ES-I3 (cell line): ENCODE measurements at regions not wholly inside any gene's neighbourhood (a gene's known extent, or its start where the extent isn't known, plus 50 kb on each side); places are given as distances from the start of the nearest gene placed in this dataset.

Source experiments
- H3K36me3 ChIP-seq: 2 replicates; pipeline ENCODE4 v1.6.1; 2013; ENCODE audit warnings: mild to moderate bottlenecking, low read length, control low read depth, moderate library complexity; ENCODE audit not compliant: insufficient read depth
- H3K4me1 ChIP-seq: 2 replicates; pipeline ENCODE4 v1.6.1; 2013; ENCODE audit warnings: mild to moderate bottlenecking, control low read depth, low read length; ENCODE audit not compliant: insufficient read depth
- H3K9ac ChIP-seq: 2 replicates; pipeline ENCODE4 v1.6.1; 2013; ENCODE audit warnings: low read depth, mild to moderate bottlenecking, low read length, moderate library complexity
- H3K9me3 ChIP-seq: 2 replicates; pipeline ENCODE4 v1.6.1; 2013; ENCODE audit warnings: mild to moderate bottlenecking, low read length, moderate library complexity; ENCODE audit not compliant: control insufficient read depth, insufficient read depth

DNA sequence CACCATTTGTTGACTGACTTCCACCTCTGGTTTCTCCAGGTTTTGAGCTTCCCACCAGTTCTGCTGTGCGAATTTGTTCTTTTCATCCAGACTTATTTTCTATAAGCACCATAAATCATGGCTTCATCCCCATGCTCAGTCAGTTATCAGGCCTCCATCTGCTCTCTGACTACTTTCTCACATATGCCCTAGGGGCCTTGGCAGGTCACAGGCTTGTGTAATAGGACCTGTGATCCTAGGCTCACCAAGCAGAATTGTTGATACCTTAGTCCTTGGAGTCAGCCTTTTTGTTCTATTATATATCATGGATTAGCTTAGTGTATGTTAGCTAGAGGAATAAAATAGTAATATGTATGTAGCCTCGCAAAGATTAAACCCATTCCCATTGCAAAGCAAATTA lies 284.2 kb upstream of the TANK start:
- no peaks in the 10 kb centered on the region for H3K36me3 ChIP-seq
- H3K4me1 ChIP-seq = no peaks in the 10 kb centered on the region
- H3K9me3 ChIP-seq = no peaks in the 10 kb centered on the region
- no peak overlapping the region for H3K9ac ChIP-seq

DNA sequence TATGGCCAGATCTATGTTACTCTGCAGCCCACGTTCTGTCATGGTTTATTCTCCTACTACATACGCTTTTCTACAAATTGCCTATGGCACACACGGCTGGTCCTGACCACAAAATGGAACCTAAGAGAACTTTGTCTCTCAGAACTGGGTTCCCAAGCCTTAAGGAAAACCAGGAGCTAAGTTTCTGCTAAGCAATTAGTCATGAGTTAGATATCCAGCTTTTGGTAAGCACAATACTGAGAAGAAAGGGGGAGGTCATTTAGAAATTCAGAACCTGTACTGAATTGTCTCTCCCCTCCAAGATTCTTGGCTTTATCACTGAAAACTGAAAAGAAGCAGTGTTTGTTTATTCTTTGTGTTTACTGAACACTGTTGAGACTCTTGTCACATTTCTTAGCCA lies 283.5 kb upstream of the TANK start:
- H3K9ac ChIP-seq = no peak overlapping the region
- H3K36me3 ChIP-seq = no peaks in the 10 kb centered on the region

GRCh38 chr2:160878618-160879017 lies 281.6 kb upstream of the TANK start:
- no peak overlapping the region for H3K9ac ChIP-seq
- no peaks in the 10 kb centered on the region for H3K4me1 ChIP-seq
- no peaks in the 10 kb centered on the region for H3K36me3 ChIP-seq
- no peaks in the 10 kb centered on the region for H3K9me3 ChIP-seq

More for the DNA sequence above, 283.5 kb upstream of the TANK start:
- Histone ChIP-seq H3K9me3 (no peaks in the 10 kb centered on the region), H3K4me1 (no peaks in the 10 kb centered on the region)

- Histone ChIP-seq H3K9me3 (no peaks in the 10 kb centered on the region), H3K4me1 (no peaks in the 10 kb centered on the region), H3K9ac (no peak overlapping the region), H3K36me3 (no peaks in the 10 kb centered on the region)
These were observed 277.3 kb upstream of the TANK start for GRCh38 chr2:160882906-160883305.

- Histone ChIP-seq H3K4me1 (no peaks in the 10 kb centered on the region), H3K9me3 (no peaks in the 10 kb centered on the region), H3K36me3 (no peaks in the 10 kb centered on the region), H3K9ac (no peak overlapping the region)
These were observed 276.2 kb upstream of the TANK start for GRCh38 chr2:160884056-160884455.

- no peaks in the 10 kb centered on the region for H3K9me3 ChIP-seq
- H3K36me3 ChIP-seq = no peaks in the 10 kb centered on the region
- no peaks in the 10 kb centered on the region for H3K4me1 ChIP-seq
- H3K9ac ChIP-seq = no peak overlapping the region
These were observed 270.6 kb upstream of the TANK start for GRCh38 chr2:160889439-160890170.

DNA sequence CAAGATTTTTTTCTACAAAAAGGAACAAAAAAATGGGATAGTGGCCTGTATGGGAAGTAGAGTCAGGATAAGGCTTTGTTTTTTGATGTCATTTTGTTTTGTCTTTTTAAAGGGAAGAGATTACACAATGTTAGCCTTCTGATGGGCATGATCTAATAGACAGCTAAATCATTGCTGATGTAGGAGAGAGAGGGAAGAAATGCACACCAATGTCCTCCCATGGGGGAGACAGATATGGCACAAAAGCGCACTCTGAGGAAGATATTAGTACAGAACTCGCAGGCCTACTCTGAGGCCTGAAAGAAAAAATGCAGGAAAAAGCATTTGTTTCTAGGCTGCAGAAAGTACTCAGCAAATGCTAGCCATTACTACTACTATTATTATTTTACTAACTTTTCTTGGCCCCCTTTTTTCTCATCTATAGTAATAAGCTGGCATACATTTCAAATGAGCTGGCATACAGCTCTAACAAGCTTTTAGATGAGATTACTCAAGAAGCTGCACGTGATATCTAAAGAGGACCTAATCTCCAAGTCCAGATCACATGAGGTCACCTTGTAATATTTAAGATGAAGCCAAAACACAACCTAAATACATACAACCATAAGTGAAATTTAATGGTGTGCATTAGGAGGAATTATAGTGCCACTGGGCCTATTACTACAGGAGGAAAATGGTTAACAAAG lies 269.4 kb upstream of the TANK start:
- Histone ChIP-seq H3K9me3 (no peaks in the 10 kb centered on the region), H3K36me3 (no peaks in the 10 kb centered on the region)

DNA sequence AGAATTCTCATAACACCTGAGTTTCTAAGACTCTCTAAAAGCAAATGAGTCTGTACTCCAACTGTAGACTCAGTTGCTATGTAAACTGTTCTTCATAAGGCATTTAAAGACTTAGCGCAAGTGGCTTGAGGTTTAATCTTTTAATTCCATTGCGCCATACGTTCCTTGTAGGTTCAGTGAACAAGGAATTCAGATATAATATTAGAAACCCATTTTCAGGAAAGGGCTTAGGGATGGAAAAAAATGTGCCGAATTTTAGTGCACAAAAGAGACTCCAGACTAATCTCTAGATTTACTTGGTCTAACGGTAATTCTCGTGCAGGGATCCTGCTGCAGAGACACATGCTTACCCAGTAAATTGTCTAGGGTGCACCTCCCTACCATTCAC lies 268.9 kb upstream of the TANK start:
- H3K9me3 ChIP-seq = no peaks in the 10 kb centered on the region
- no peak overlapping the region for H3K9ac ChIP-seq
- H3K36me3 ChIP-seq = no peaks in the 10 kb centered on the region
- H3K4me1 ChIP-seq = no peaks in the 10 kb centered on the region

More for the DNA sequence above, 269.4 kb upstream of the TANK start:
- no peaks in the 10 kb centered on the region for H3K4me1 ChIP-seq
- no peak overlapping the region for H3K9ac ChIP-seq

- Histone ChIP-seq H3K9me3 (no peaks in the 10 kb centered on the region), H3K4me1 (no peaks in the 10 kb centered on the region), H3K36me3 (no peaks in the 10 kb centered on the region), H3K9ac (no peak overlapping the region)
These were observed 268.0 kb upstream of the TANK start for GRCh38 chr2:160892204-160892603.

GRCh38 chr2:160893581-160893980 lies 266.6 kb upstream of the TANK start:
- Histone ChIP-seq H3K4me1 (no peaks in the 10 kb centered on the region), H3K36me3 (no peaks in the 10 kb centered on the region), H3K9me3 (no peaks in the 10 kb centered on the region), H3K9ac (no peak overlapping the region)

DNA sequence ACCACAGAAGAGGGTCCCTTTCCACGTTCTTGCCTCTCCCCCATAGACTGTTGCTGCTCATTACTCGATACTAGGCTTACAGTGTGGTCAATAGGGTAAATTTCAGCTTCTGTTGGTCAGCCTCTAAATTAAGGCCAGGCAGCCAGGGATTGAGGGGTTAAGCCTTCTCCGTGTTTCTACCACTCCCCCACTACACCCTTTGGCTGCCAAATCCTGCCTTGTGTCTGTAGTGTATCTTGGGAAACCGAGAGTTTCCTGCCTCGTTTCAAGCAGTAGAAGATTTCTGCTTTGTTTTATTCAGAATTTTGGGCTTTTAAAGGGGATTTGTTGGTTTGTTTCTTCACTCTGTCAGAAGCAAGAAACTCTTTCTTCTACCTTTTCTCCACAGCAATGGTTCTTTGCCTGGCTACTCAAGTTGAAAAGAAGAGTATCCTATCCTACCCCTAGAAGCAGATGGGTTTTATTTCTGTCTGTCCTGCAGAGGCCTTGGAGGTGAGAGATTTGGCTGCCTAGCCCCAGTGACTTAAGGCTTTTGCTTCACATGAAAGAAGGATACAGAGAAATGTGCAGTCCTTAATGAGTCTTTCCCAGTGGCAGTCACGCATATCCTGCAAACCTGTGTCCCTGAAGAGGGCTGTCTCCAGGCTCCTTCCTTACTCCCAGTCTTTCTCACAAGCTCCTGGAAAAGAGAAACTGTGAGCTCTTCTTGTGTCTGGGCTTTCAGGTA lies 261.5 kb upstream of the TANK start:
- Histone ChIP-seq H3K36me3 (no peaks in the 10 kb centered on the region), H3K4me1 (no peaks in the 10 kb centered on the region), H3K9ac (no peak overlapping the region), H3K9me3 (no peaks in the 10 kb centered on the region)

DNA sequence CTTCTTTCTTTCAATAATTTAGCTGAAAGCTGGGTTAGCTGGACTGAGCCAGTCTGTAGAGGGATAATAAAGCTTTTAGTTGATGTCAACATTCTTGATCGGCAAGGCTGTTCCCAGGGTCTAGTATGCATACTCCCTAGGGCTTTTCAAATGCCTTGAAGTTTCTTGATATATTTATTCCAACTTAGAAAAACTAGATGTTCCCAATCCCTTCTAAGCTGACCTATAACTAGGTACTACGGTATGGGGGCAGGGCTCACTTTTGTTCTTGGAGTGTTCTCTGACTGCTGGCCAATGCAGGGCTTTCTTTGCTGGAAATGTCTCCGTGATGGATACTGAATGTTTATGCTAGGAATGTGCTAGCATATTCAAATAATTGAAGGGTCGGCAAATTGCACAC lies 258.6 kb upstream of the TANK start:
- no peaks in the 10 kb centered on the region for H3K36me3 ChIP-seq
- H3K9me3 ChIP-seq = no peaks in the 10 kb centered on the region
- no peak overlapping the region for H3K9ac ChIP-seq
- 0 out of 2 replicates have a peak, but pooled peaks cover 4% of the 10 kb centered on the region for H3K4me1 ChIP-seq

GRCh38 chr2:160905862-160906261 lies 254.4 kb upstream of the TANK start:
- H3K4me1 ChIP-seq = 0 out of 2 replicates have a peak, but pooled peaks cover 4% of the 10 kb centered on the region
- no peaks in the 10 kb centered on the region for H3K36me3 ChIP-seq
- H3K9me3 ChIP-seq = no peaks in the 10 kb centered on the region
- H3K9ac ChIP-seq = no peak overlapping the region

DNA sequence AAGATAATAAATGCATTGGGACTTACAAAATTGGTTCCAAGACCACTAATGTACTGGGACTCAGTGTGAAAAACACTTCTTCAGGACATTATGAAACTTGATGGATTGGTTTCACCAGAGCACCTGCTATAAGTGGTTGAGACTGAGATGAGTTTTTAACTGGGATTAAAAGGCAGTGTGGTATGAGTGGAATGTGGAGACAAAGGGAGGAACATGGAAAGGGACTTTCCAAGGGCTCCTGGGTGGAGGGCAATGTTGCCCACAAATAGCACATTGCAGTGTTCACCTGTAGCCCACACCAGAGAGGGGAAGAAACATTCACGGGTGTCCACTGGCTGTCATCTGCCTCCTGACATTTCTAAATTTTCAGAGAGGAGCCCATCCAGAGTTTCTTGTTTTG lies 253.3 kb upstream of the TANK start:
- Histone ChIP-seq H3K9ac (no peak overlapping the region), H3K9me3 (no peaks in the 10 kb centered on the region), H3K4me1 (0 out of 2 replicates have a peak, but pooled peaks cover 4% of the 10 kb centered on the region), H3K36me3 (no peaks in the 10 kb centered on the region)

GRCh38 chr2:160907738-160908137 lies 252.5 kb upstream of the TANK start:
- no peaks in the 10 kb centered on the region for H3K36me3 ChIP-seq
- no peaks in the 10 kb centered on the region for H3K9me3 ChIP-seq
- no peak overlapping the region for H3K9ac ChIP-seq
- 0 out of 2 replicates have a peak, but pooled peaks cover 4% of the 10 kb centered on the region for H3K4me1 ChIP-seq
